ENCODE measurements at regions not wholly inside any gene's neighbourhood (a gene's known extent, or its start where the extent isn't known, plus 50 kb on each side); places are given as distances from the start of the nearest gene placed in this dataset.
"Not testable (repeated sequence)": the region's sequence is repeated elsewhere in the genome, so short reads cannot be mapped to it uniquely, and the experiment has no call there.

- WGBS, 2 donors, result 37 to 38% methylated on average over 6 of the region's 6 CpGs
- Histone ChIP-seq H3K27me3 (ENCODE audit: control insufficient read depth in 1 of 2, insufficient read depth in 2 of 2, low read length in 1 of 2) (no peaks in the 10 kb centered on the region), H3K4me1 (ENCODE audit: control insufficient read depth in 1 of 2, insufficient read depth in 2 of 2, low read length in 2 of 2) (no peaks in the 10 kb centered on the region), H3K36me3 (ENCODE audit: control insufficient read depth in 1 of 2, insufficient read depth in 2 of 2, low read length in 1 of 2) (no peaks in the 10 kb centered on the region), H3K9me3 (ENCODE audit: control insufficient read depth, low read length) (peaks cover 4% of the 10 kb centered on the region), H3K4me3 (ENCODE audit: low read length in 2 of 2) (no peak overlapping the region), H3K27ac (ENCODE audit: low read depth in 1 of 2, low read length in 2 of 2) (no peak overlapping the region)
- intact Hi-C loops (cut with DNase I), result no loop called here
- DNase-seq (no peak), ATAC-seq (ENCODE audit: low FRiP score) (no peak)
Measured at GRCh38 chr2:126986631-126987187, 88.0 kb downstream of the TEX51 start.

- intact Hi-C loops (cut with DNase I), result no loop called here
- no peaks in the 10 kb centered on the region for H3K36me3 ChIP-seq (ENCODE audit: control insufficient read depth in 1 of 2, insufficient read depth in 2 of 2, low read length in 1 of 2)
- peaks cover 4% of the 10 kb centered on the region for H3K9me3 ChIP-seq (ENCODE audit: control insufficient read depth, low read length)
- H3K27ac ChIP-seq (ENCODE audit: low read depth in 1 of 2, low read length in 2 of 2), result no peak overlapping the region
- H3K4me1 ChIP-seq (ENCODE audit: control insufficient read depth in 1 of 2, insufficient read depth in 2 of 2, low read length in 2 of 2), result no peaks in the 10 kb centered on the region
- ATAC-seq (ENCODE audit: low FRiP score) (no peak), DNase-seq (no peak)
- no peak overlapping the region for H3K4me3 ChIP-seq (ENCODE audit: low read length in 2 of 2)
- no peaks in the 10 kb centered on the region for H3K27me3 ChIP-seq (ENCODE audit: control insufficient read depth in 1 of 2, insufficient read depth in 2 of 2, low read length in 1 of 2)
- 48 to 57% methylated on average over 4 of the region's 4 CpGs for WGBS, 2 donors
Measured at GRCh38 chr2:126988482-126988881, 89.8 kb downstream of the TEX51 start.

DNA sequence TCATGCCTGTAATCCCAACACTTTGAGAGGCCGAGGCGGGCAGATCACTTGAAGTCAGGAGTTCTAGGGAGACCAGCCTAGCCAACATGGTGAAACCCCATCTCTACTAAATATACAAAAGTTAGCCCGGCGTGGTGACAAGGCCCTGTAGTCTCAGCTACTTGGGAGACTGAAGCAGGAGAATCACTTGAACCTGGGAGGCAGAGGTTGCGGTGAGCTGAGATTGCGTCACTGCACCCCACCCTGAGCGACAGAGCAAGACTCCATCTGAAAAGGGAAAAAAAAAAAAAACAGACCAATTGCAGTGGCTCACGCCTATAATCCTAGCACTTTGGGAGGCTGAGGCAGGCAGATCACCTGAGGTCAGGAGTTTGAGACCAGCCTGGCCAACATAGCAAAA lies 90.4 kb downstream of the TEX51 start:
- WGBS, 2 donors, result 92 to 95% methylated on average over 8 of the region's 8 CpGs

DNA sequence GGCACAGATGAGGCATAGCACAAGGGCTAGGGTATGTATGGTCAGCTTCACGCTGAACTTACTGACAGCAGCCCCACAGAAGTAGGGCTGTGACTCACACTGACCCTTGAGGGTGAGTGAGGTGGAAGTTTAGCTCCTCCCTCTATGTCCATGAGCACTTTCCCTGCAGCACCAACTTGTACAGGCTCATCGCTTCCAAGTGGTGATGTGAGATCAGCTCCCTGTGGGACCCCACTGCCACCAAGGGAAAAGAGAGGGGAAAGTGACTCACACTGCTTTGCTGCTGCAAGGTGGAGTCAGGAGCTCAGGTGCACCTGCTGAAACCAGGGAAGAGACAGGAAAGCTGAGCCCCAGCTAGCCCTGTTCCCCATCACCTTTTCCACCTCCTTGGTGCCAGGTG lies 91.5 kb downstream of the TEX51 start:
- intact Hi-C loops (cut with DNase I), result no loop called here
- WGBS, 2 donors, result 84 to 92% methylated on average over 2 of the region's 2 CpGs
- no peaks in the 10 kb centered on the region for H3K27me3 ChIP-seq (ENCODE audit: control insufficient read depth in 1 of 2, insufficient read depth in 2 of 2, low read length in 1 of 2)
- no peaks in the 10 kb centered on the region for H3K36me3 ChIP-seq (ENCODE audit: control insufficient read depth in 1 of 2, insufficient read depth in 2 of 2, low read length in 1 of 2)
- H3K4me1 ChIP-seq (ENCODE audit: control insufficient read depth in 1 of 2, insufficient read depth in 2 of 2, low read length in 2 of 2), result no peaks in the 10 kb centered on the region
- H3K27ac ChIP-seq (ENCODE audit: low read depth in 1 of 2, low read length in 2 of 2), result no peak overlapping the region
- DNase-seq, result no peak
- ATAC-seq (ENCODE audit: low FRiP score), result no peak
- H3K4me3 ChIP-seq (ENCODE audit: low read length in 2 of 2), result no peak overlapping the region
- peaks cover 4% of the 10 kb centered on the region for H3K9me3 ChIP-seq (ENCODE audit: control insufficient read depth, low read length)

More for the DNA sequence above, 90.4 kb downstream of the TEX51 start:
- H3K36me3 ChIP-seq (ENCODE audit: control insufficient read depth in 1 of 2, insufficient read depth in 2 of 2, low read length in 1 of 2); DNase-seq; H3K27me3 ChIP-seq (ENCODE audit: control insufficient read depth in 1 of 2, insufficient read depth in 2 of 2, low read length in 1 of 2); intact Hi-C loops (cut with DNase I); H3K9me3 ChIP-seq (ENCODE audit: control insufficient read depth, low read length); H3K4me3 ChIP-seq (ENCODE audit: low read length in 2 of 2); H3K27ac ChIP-seq (ENCODE audit: low read depth in 1 of 2, low read length in 2 of 2); ATAC-seq (ENCODE audit: low FRiP score); H3K4me1 ChIP-seq (ENCODE audit: control insufficient read depth in 1 of 2, insufficient read depth in 2 of 2, low read length in 2 of 2): not testable (repeated sequence)

DNA sequence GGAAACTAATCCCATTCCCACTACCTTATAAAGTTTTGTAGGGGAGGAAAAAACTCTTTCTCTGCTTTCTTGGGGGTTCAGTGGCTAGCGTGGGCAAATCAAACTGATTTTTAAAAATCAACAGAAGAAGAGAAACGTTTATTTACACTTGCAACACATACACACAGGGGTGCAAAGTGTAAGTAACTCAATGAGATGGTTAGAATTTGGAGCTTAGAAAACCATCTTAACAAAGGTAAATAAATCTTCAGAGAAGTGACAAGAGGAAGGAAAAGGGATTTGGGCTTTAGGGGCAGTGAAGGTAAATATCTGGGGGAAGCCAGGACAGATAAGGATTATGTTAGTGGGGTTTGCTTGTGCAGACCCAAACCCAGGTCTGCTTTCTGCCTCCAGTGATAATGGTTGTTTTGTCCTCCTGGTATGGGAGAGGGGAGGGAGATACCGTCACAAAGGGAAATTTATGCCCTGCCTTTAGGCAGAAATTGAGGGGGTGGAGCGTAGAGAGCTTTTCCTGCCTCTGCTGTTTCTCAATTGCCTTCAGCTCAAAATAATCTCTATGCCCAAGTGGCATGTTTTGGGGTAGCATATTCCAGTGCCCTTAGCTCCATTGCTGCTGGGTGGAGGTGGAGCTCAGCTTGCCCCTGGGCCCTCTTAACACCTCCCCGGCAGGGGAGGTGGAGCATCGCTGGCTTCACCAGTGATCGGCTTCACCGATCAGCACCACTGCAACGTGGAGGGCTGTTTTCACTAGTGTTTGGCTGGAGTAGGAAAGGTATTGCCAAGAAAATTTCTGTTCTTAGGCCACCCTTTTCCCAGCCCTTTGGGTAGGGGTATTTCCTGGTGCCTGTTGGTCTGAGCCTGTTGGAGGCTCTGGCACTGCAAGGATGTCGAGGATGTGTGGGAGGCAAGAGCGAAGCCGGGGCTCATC lies 92.2 kb downstream of the TEX51 start:
- no peaks in the 10 kb centered on the region for H3K27me3 ChIP-seq (ENCODE audit: control insufficient read depth in 1 of 2, insufficient read depth in 2 of 2, low read length in 1 of 2)
- H3K9me3 ChIP-seq (ENCODE audit: control insufficient read depth, low read length), result peaks cover 4% of the 10 kb centered on the region
- ATAC-seq (ENCODE audit: low FRiP score) (no peak), DNase-seq (no peak)
- no peak overlapping the region for H3K27ac ChIP-seq (ENCODE audit: low read depth in 1 of 2, low read length in 2 of 2)
- no peaks in the 10 kb centered on the region for H3K4me1 ChIP-seq (ENCODE audit: control insufficient read depth in 1 of 2, insufficient read depth in 2 of 2, low read length in 2 of 2)
- 68 to 71% methylated on average over 12 of the region's 12 CpGs for WGBS, 2 donors
- intact Hi-C loops (cut with DNase I), result no loop called here
- H3K4me3 ChIP-seq (ENCODE audit: low read length in 2 of 2), result no peak overlapping the region
- H3K36me3 ChIP-seq (ENCODE audit: control insufficient read depth in 1 of 2, insufficient read depth in 2 of 2, low read length in 1 of 2), result no peaks in the 10 kb centered on the region

GRCh38 chr2:126994340-126994777 lies 95.7 kb downstream of the TEX51 start:
- no peaks in the 10 kb centered on the region for H3K4me1 ChIP-seq (ENCODE audit: control insufficient read depth in 1 of 2, insufficient read depth in 2 of 2, low read length in 2 of 2)
- H3K27ac ChIP-seq (ENCODE audit: low read depth in 1 of 2, low read length in 2 of 2), result no peak overlapping the region
- DNase-seq (no peak), ATAC-seq (ENCODE audit: low FRiP score) (no peak)
- H3K9me3 ChIP-seq (ENCODE audit: control insufficient read depth, low read length), result peaks cover 2% of the 10 kb centered on the region
- no peaks in the 10 kb centered on the region for H3K36me3 ChIP-seq (ENCODE audit: control insufficient read depth in 1 of 2, insufficient read depth in 2 of 2, low read length in 1 of 2)
- H3K27me3 ChIP-seq (ENCODE audit: control insufficient read depth in 1 of 2, insufficient read depth in 2 of 2, low read length in 1 of 2), result no peaks in the 10 kb centered on the region
- H3K4me3 ChIP-seq (ENCODE audit: low read length in 2 of 2), result no peak overlapping the region
- 75 to 79% methylated on average over 2 of the region's 2 CpGs for WGBS, 2 donors
- intact Hi-C loops (cut with DNase I), result no loop called here

DNA sequence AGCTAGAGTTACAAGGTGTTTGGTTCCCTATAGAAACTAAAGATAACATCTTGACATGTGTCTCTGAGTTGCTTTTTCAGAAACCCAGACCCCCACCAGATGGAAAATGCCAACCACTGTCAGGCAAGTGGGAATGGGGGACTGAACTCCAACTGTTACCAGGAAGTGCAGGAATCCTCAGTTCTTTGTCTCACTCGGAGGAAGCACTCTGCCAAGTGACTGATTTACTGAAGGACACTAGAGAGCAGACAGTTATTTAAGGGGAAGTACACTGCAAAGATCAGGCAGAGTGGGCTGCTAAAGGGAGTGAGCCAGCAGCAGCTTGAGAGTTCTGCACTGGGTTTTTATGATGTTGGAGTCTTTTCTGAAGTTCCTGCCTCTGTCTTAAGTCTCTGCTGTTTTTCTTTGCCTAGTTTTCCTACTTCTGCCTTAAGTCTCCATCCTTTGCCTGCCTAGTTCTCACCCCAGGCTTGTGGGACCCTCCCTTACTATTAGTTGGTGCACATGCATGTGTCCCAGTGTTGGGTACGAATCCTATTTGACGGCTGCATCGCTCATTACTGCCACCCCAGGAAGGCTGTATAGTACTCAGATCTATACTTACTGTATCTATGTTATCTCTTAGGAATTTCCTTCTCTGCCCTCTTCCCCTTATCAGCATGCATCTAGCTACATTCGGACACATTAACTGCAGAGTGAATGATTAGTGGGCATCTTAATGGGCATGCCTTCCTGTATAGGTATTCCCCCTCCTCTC lies 97.1 kb downstream of the TEX51 start:
- Histone ChIP-seq H3K4me1 (ENCODE audit: control insufficient read depth in 1 of 2, insufficient read depth in 2 of 2, low read length in 2 of 2) (no peaks in the 10 kb centered on the region), H3K9me3 (ENCODE audit: control insufficient read depth, low read length) (no peaks in the 10 kb centered on the region), H3K27me3 (ENCODE audit: control insufficient read depth in 1 of 2, insufficient read depth in 2 of 2, low read length in 1 of 2) (no peaks in the 10 kb centered on the region), H3K27ac (ENCODE audit: low read depth in 1 of 2, low read length in 2 of 2) (no peak overlapping the region), H3K4me3 (ENCODE audit: low read length in 2 of 2) (no peak overlapping the region), H3K36me3 (ENCODE audit: control insufficient read depth in 1 of 2, insufficient read depth in 2 of 2, low read length in 1 of 2) (no peaks in the 10 kb centered on the region)
- DNase-seq, result no peak
- intact Hi-C loops (cut with DNase I), result no loop called here
- WGBS, 2 donors, result 58 to 59% methylated on average over 5 of the region's 5 CpGs
- ATAC-seq (ENCODE audit: low FRiP score), result no peak

DNA sequence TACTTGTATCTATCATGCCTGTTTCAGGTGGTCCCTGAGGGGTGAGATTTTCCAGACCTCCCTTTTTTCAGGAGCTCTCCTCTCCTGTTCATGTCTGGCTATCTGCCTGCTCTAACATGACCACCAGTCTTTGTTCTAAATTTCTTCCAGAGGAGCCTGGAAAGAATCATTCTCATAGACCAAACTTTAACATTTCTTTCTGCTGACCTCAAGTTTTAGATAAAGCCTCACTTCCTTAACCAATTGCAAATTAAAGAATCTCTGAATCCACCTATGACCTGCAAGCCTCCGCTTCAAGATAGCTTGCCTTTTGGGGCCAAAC lies 97.6 kb downstream of the TEX51 start:
- Histone ChIP-seq H3K4me1 (ENCODE audit: control insufficient read depth in 1 of 2, insufficient read depth in 2 of 2, low read length in 2 of 2) (no peaks in the 10 kb centered on the region), H3K4me3 (ENCODE audit: low read length in 2 of 2) (no peak overlapping the region), H3K27me3 (ENCODE audit: control insufficient read depth in 1 of 2, insufficient read depth in 2 of 2, low read length in 1 of 2) (no peaks in the 10 kb centered on the region), H3K36me3 (ENCODE audit: control insufficient read depth in 1 of 2, insufficient read depth in 2 of 2, low read length in 1 of 2) (no peaks in the 10 kb centered on the region), H3K27ac (ENCODE audit: low read depth in 1 of 2, low read length in 2 of 2) (no peak overlapping the region), H3K9me3 (ENCODE audit: control insufficient read depth, low read length) (no peaks in the 10 kb centered on the region)
- DNase-seq (no peak), ATAC-seq (ENCODE audit: low FRiP score) (no peak)
- intact Hi-C loops (cut with DNase I), result no loop called here
- 80 to 81% methylated on average over 1 of the region's 1 CpG for WGBS, 2 donors
